Astrocyte of the cerebellum (primary cell): ENCODE measurements at regions not wholly inside any gene's neighbourhood (a gene's known extent, or its start where the extent isn't known, plus 50 kb on each side); places are given as distances from the start of the nearest gene placed in this dataset.

ENCODE experiments used
- DNase-seq: peaks from one replicate; pipeline ENCODE4 v3.0.0-alpha.2; 2011; ENCODE audit warnings: low read depth
- H3K4me3 ChIP-seq: 2 replicates; pipeline ENCODE4 v1.5.1; 2011; ENCODE audit warnings: mild to moderate bottlenecking, low read depth, low read length, moderate library complexity
- in situ Hi-C: cut with HindIII; loops from 2 replicates; pipeline ENCODE4 v1.10.0; 2017; ENCODE audit warnings: low sequenced_read_pairs
- TF ChIP-seq, protein P1 (sequence below): IDR thresholded peaks from 2 replicates; pipeline ENCODE4 v1.5.1; 2012; ENCODE audit warnings: low read length, low read depth, moderate library complexity, mild to moderate bottlenecking; ENCODE audit errors: missing control alignments

DNA sequence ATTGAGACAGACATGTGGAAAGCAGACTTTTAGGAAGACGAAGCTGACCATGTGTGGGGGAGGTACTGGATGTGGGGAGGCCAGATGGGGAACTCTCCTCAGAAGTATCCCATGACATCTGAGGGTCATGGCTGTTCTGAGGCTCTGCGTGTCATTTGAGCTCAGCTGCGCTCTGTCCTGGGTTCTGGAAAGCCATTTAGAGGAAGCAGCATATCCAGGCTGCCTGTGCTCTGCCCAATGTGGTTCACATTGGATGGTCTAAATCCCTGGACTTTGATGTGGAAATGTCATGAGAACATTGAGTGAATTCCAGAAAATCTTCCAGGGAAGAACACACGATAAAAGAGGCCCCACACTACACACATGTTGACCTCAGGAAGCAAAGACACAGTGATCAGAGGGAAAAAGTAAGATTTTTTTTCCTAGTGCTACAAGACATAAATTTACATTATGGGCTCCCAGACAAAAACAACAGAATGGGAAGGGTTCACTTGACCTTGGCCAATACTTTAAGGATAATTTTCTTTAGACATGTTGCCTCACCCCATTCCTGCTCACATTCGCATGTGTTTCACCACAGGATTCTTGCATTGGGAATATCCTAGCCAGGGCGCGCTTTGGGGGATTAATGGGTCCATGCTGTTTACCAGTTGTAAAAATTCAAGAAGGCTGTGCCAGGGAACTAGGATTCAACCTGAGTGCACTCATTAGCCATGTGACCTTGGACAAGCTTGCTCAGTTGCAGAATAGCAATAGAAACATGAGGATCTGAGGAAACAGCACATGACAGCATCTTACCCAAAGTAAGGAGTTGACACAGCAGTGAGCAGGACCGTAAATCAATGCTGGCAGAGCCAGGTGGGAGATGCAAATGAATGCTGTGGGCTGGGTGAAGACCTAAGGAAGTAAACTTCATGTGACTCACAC is 73.2 kb upstream of the C1QTNF7 start:
- in situ Hi-C loops: no loop called here
- TF ChIP-seq, protein P1, sequence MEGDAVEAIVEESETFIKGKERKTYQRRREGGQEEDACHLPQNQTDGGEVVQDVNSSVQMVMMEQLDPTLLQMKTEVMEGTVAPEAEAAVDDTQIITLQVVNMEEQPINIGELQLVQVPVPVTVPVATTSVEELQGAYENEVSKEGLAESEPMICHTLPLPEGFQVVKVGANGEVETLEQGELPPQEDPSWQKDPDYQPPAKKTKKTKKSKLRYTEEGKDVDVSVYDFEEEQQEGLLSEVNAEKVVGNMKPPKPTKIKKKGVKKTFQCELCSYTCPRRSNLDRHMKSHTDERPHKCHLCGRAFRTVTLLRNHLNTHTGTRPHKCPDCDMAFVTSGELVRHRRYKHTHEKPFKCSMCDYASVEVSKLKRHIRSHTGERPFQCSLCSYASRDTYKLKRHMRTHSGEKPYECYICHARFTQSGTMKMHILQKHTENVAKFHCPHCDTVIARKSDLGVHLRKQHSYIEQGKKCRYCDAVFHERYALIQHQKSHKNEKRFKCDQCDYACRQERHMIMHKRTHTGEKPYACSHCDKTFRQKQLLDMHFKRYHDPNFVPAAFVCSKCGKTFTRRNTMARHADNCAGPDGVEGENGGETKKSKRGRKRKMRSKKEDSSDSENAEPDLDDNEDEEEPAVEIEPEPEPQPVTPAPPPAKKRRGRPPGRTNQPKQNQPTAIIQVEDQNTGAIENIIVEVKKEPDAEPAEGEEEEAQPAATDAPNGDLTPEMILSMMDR: no peak
- H3K4me3 ChIP-seq: no peak overlapping the region
- no peak for DNase-seq

GRCh38 chr4:15361529-15361928 is 66.3 kb upstream of the C1QTNF7 start:
- in situ Hi-C loops: no loop called here

GRCh38 chr4:15362541-15362940 is 65.3 kb upstream of the C1QTNF7 start:
- in situ Hi-C loops: no loop called here
- TF ChIP-seq, protein P1: no peak
- no peak overlapping the region for H3K4me3 ChIP-seq
- DNase-seq: no peak

More at GRCh38 chr4:15361529-15361928, 66.3 kb upstream of the C1QTNF7 start:
- no peak overlapping the region for H3K4me3 ChIP-seq
- DNase-seq: no peak
- TF ChIP-seq, protein P1: no peak

DNA sequence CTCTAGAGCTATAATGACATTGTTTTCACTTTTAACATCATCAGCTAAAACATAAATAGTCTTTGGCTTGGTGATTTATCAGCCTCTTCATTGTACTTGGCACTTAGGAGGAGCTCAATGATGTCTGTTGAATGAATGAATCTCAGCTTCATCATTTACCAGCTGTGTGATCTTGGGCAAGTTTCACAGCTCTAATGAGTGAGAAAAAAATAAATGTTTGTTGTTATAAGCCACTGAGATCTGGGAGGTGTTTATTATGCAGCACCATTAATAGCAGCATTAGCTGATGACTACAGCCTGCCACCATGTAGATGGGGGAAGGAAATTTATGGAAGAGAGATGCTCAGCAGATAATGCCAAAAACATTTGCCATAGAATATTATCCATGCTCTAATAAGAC is 63.6 kb upstream of the C1QTNF7 start:
- TF ChIP-seq, protein P1: no peak
- DNase-seq: no peak
- in situ Hi-C loops: no loop called here
- no peak overlapping the region for H3K4me3 ChIP-seq

- H3K4me3 ChIP-seq: no peak overlapping the region
- in situ Hi-C loops: no loop called here
- TF ChIP-seq, protein P1: no peak
- DNase-seq: no peak
Measured at GRCh38 chr4:15365641-15366040, 62.2 kb upstream of the C1QTNF7 start.

DNA sequence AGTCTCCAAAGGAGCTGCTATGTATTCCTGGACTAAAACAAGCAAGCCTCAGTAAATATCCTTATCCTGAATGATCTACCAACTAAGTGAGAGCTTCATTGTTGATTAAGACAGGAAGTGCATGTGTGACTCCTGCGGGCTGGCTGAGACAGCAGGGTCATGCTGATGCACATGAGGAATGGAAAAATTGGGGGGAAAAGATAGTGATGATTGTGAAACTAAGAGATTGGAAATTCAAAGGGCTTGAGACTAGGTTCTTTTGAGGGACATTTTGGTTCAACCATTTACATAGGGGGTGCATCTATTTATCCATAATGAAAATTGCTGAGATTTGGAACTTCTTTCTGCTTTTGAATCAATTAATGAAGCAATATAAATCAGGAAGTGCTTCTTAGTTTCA is 61.1 kb upstream of the C1QTNF7 start:
- in situ Hi-C loops: no loop called here
- no peak overlapping the region for H3K4me3 ChIP-seq
- TF ChIP-seq, protein P1: no peak
- no peak for DNase-seq
